ENCODE measurements at regions not wholly inside any gene's neighbourhood (a gene's known extent, or its start where the extent isn't known, plus 50 kb on each side); places are given as distances from the start of the nearest gene placed in this dataset.

DNA sequence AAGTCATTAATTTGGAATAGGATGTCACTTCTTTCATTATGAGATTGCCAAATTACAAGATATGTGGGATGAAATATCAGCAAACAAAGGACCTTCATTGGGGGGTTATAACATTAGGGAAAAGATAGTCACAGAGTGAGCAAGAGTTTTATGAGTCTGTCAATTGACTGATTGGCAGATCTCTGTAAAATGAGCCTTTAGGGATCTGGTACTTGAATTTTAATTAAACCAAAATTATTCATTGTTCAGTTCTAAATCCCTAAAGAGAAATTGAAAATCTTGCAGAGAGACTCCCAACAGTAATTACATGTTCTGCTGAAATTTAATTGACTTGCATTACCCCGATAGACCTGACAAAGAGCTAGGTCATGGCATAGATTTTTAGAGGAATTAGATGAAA lies 768.1 kb upstream of the SPRY2 start:
- Histone ChIP-seq H3K79me2 (replicated peaks; ENCODE audit: insufficient read depth) (no peaks in the 10 kb centered on the region), H3K27me3 (ENCODE audit: insufficient read depth) (no peaks in the 10 kb centered on the region), H3K4me2 (no peak overlapping the region), H4K20me1 (replicated peaks; ENCODE audit: insufficient read depth) (no peaks in the 10 kb centered on the region), H3K4me1 (ENCODE audit: insufficient read depth) (no peaks in the 10 kb centered on the region), H3K4me3 (no peak overlapping the region), H3K9me2 (ENCODE audit: insufficient read depth) (no peaks in the 10 kb centered on the region; the same call in 1 of the 2 replicates), H3K36me3 (ENCODE audit: insufficient read depth) (no peaks in the 10 kb centered on the region), H3F3A (replicated peaks; ENCODE audit: low read depth) (no peaks in the 10 kb centered on the region), H3K27ac (ENCODE audit: low read depth) (no peak overlapping the region), H2AFZ (no peak overlapping the region)
- DNase-seq (ENCODE audit: low spot score) (no peak), ATAC-seq (no peak)
- Mint-ChIP-seq H3K4me3 (no peak overlapping the region), H3K4me1 (no peaks in the 10 kb centered on the region; the same call in 2 of the 3 replicates), H3K27ac (no peak overlapping the region), H3K27me3 (ENCODE audit: insufficient read depth, low read depth, poor library complexity) (peaks cover 2% of the 10 kb centered on the region), H3K36me3 (ENCODE audit: low read depth) (no peaks in the 10 kb centered on the region), H3K9me3 (no peaks in the 10 kb centered on the region)
- TF ChIP-seq, protein P1, sequence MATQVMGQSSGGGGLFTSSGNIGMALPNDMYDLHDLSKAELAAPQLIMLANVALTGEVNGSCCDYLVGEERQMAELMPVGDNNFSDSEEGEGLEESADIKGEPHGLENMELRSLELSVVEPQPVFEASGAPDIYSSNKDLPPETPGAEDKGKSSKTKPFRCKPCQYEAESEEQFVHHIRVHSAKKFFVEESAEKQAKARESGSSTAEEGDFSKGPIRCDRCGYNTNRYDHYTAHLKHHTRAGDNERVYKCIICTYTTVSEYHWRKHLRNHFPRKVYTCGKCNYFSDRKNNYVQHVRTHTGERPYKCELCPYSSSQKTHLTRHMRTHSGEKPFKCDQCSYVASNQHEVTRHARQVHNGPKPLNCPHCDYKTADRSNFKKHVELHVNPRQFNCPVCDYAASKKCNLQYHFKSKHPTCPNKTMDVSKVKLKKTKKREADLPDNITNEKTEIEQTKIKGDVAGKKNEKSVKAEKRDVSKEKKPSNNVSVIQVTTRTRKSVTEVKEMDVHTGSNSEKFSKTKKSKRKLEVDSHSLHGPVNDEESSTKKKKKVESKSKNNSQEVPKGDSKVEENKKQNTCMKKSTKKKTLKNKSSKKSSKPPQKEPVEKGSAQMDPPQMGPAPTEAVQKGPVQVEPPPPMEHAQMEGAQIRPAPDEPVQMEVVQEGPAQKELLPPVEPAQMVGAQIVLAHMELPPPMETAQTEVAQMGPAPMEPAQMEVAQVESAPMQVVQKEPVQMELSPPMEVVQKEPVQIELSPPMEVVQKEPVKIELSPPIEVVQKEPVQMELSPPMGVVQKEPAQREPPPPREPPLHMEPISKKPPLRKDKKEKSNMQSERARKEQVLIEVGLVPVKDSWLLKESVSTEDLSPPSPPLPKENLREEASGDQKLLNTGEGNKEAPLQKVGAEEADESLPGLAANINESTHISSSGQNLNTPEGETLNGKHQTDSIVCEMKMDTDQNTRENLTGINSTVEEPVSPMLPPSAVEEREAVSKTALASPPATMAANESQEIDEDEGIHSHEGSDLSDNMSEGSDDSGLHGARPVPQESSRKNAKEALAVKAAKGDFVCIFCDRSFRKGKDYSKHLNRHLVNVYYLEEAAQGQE (IDR thresholded peaks at IDR 0.05; ENCODE audit: unreplicated experiment): no peak
- TF ChIP-seq ZNF114 (CRISPR knock-in tag; IDR thresholded peaks at IDR 0.05): no peak
- TF ChIP-seq, protein P2, sequence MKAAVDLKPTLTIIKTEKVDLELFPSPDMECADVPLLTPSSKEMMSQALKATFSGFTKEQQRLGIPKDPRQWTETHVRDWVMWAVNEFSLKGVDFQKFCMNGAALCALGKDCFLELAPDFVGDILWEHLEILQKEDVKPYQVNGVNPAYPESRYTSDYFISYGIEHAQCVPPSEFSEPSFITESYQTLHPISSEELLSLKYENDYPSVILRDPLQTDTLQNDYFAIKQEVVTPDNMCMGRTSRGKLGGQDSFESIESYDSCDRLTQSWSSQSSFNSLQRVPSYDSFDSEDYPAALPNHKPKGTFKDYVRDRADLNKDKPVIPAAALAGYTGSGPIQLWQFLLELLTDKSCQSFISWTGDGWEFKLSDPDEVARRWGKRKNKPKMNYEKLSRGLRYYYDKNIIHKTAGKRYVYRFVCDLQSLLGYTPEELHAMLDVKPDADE (IDR thresholded peaks at IDR 0.05): no peak
- TF ChIP-seq CREB1 (CRISPR knock-in tag; IDR thresholded peaks at IDR 0.05; ENCODE audit: low read depth): no peak
- TF ChIP-seq EZH2phosphoT487 (IDR thresholded peaks at IDR 0.05; ENCODE audit: unreplicated experiment): no peak
- no peak for TF ChIP-seq ZNF331 (CRISPR knock-in tag; IDR thresholded peaks at IDR 0.05; ENCODE audit: low read depth)
- TF ChIP-seq, protein P3, sequence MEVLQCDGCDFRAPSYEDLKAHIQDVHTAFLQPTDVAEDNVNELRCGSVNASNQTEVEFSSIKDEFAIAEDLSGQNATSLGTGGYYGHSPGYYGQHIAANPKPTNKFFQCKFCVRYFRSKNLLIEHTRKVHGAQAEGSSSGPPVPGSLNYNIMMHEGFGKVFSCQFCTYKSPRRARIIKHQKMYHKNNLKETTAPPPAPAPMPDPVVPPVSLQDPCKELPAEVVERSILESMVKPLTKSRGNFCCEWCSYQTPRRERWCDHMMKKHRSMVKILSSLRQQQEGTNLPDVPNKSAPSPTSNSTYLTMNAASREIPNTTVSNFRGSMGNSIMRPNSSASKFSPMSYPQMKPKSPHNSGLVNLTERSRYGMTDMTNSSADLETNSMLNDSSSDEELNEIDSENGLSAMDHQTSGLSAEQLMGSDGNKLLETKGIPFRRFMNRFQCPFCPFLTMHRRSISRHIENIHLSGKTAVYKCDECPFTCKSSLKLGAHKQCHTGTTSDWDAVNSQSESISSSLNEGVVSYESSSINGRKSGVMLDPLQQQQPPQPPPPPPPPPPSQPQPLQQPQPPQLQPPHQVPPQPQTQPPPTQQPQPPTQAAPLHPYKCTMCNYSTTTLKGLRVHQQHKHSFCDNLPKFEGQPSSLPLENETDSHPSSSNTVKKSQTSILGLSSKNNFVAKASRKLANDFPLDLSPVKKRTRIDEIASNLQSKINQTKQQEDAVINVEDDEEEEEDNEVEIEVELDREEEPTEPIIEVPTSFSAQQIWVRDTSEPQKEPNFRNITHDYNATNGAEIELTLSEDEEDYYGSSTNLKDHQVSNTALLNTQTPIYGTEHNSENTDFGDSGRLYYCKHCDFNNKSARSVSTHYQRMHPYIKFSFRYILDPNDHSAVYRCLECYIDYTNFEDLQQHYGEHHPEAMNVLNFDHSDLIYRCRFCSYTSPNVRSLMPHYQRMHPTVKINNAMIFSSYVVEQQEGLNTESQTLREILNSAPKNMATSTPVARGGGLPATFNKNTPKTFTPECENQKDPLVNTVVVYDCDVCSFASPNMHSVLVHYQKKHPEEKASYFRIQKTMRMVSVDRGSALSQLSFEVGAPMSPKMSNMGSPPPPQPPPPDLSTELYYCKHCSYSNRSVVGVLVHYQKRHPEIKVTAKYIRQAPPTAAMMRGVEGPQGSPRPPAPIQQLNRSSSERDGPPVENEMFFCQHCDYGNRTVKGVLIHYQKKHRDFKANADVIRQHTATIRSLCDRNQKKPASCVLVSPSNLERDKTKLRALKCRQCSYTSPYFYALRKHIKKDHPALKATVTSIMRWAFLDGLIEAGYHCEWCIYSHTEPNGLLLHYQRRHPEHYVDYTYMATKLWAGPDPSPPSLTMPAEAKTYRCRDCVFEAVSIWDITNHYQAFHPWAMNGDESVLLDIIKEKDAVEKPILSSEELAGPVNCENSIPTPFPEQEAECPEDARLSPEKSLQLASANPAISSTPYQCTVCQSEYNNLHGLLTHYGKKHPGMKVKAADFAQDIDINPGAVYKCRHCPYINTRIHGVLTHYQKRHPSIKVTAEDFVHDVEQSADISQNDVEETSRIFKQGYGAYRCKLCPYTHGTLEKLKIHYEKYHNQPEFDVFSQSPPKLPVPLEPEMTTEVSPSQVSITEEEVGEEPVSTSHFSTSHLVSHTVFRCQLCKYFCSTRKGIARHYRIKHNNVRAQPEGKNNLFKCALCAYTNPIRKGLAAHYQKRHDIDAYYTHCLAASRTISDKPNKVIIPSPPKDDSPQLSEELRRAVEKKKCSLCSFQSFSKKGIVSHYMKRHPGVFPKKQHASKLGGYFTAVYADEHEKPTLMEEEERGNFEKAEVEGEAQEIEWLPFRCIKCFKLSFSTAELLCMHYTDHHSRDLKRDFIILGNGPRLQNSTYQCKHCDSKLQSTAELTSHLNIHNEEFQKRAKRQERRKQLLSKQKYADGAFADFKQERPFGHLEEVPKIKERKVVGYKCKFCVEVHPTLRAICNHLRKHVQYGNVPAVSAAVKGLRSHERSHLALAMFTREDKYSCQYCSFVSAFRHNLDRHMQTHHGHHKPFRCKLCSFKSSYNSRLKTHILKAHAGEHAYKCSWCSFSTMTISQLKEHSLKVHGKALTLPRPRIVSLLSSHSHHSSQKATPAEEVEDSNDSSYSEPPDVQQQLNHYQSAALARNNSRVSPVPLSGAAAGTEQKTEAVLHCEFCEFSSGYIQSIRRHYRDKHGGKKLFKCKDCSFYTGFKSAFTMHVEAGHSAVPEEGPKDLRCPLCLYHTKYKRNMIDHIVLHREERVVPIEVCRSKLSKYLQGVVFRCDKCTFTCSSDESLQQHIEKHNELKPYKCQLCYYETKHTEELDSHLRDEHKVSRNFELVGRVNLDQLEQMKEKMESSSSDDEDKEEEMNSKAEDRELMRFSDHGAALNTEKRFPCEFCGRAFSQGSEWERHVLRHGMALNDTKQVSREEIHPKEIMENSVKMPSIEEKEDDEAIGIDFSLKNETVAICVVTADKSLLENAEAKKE (CRISPR knock-in tag; IDR thresholded peaks at IDR 0.05): no peak
- TF ChIP-seq EZH2 (IDR thresholded peaks at IDR 0.05; ENCODE audit: low read depth, unreplicated experiment): no peak
- no peak for TF ChIP-seq NANOG (IDR thresholded peaks at IDR 0.05; ENCODE audit: borderline replicate concordance)
- TF ChIP-seq STAT1 (IDR thresholded peaks at IDR 0.05; ENCODE audit: unreplicated experiment): no peak
